ENCODE measurements at regions not wholly inside any gene's neighbourhood (a gene's known extent, or its start where the extent isn't known, plus 50 kb on each side); places are given as distances from the start of the nearest gene placed in this dataset.

DNA sequence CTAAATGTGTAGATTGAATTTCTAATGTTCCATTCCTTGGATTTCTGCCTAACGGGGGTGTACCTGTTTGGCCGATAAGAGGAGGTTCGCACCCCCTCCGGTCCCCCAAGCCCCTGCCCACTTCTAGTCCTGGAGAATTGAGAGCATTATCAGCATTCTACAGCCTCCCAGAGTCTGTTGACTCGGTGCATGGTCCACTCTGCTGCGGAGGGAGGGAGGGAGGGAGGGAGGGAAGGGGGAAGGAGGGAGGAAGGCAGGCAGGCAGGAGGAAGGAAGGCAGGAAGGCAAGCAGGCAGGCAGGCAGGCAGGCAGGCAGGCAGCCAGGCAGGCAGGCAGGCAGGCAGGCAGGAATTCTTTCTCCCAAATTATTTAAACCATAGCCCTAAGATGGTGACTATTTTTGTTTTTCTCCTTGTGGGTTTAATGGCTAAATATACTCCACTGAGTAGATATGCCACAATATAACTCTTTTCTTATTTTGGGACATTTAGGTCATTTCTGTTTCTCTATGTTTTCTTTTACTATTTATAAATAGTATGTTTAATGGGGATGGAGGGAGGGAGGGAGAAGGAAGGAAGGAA, 69.5 kb upstream of the CHST15 start:
- H4K91ac ChIP-seq (ENCODE audit: low read depth, low read length) = no peak overlapping the region
- no peak overlapping the region for H3K4me2 ChIP-seq (ENCODE audit: low read length)
- no peaks in the 10 kb centered on the region for H3K79me2 ChIP-seq (ENCODE audit: control insufficient read depth, insufficient read depth, low read length, poor library complexity)
- no peak overlapping the region for H3K27ac ChIP-seq (ENCODE audit: low read depth, low read length)
- no peak overlapping the region for H3K4me3 ChIP-seq (ENCODE audit: low read depth, low read length)
- H3K9ac ChIP-seq (ENCODE audit: low read length) = no peak overlapping the region
- peaks cover 4% of the 10 kb centered on the region for H3K27me3 ChIP-seq (ENCODE audit: insufficient read depth, low read length)
- no peak overlapping the region for H2BK12ac ChIP-seq (ENCODE audit: low read length)
- no peaks in the 10 kb centered on the region for H3K36me3 ChIP-seq (ENCODE audit: control insufficient read depth in 1 of 2, insufficient read depth in 2 of 2, low read length in 2 of 2)
- H3K4ac ChIP-seq (ENCODE audit: low read depth, low read length) = no peak overlapping the region
- H3K9me3 ChIP-seq (ENCODE audit: insufficient read depth, low read depth, low read length) = peaks cover 3% of the 10 kb centered on the region
- peaks cover 0 to 3% of the 10 kb centered on the region in 2 experiments for H3K4me1 ChIP-seq (ENCODE audit: control insufficient read depth in 1 of 2, insufficient read depth in 2 of 2, low read length in 2 of 2)
- no peaks in the 10 kb centered on the region for H3K79me1 ChIP-seq (ENCODE audit: low read length)
- DNase-seq = no peak
- H3K14ac ChIP-seq (ENCODE audit: low read length) = no peak overlapping the region
- H2BK5ac ChIP-seq (ENCODE audit: low read depth, low read length, poor library complexity) = no peak overlapping the region
- H4K12ac ChIP-seq (ENCODE audit: low read depth, low read length) = no peak overlapping the region
- H4K8ac ChIP-seq (ENCODE audit: low read depth, low read length) = no peak overlapping the region
- no peak overlapping the region for H2AK5ac ChIP-seq (ENCODE audit: low read length)
- no peak overlapping the region for H2BK120ac ChIP-seq (ENCODE audit: insufficient read depth, low read length, poor library complexity)
- H3K18ac ChIP-seq (ENCODE audit: low read length) = no peak overlapping the region
- no peak overlapping the region for H3K23ac ChIP-seq (ENCODE audit: low read length)
- no peak overlapping the region for H2AFZ ChIP-seq (ENCODE audit: insufficient read depth, low read length, poor library complexity)
- no CpG with 5 or more reads among the region's 6 CpGs for WGBS (ENCODE audit: extremely low coverage, insufficient coverage, insufficient read length)

DNA sequence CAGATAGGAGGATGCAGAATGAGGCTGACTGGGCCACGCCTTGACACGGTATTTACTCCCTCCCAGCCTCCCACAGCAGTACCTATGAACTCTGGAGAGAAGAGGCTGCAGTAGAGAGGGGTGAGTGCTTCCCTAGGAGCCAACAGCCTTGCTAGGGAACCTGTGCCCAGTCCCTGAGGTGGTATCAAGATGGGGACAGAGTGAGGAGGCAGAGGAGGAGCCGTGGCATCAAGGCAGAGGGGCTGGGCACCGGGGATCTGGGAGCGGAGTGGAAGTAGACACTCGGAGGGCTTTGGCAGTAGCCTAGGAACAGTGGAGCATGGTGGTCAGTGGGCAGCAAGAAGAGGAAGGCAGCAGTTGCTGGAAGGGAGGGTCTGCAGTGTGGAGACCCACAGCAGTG, 68.7 kb upstream of the CHST15 start:
- Histone ChIP-seq H3K14ac (ENCODE audit: low read length) (no peak overlapping the region), H3K9me3 (ENCODE audit: insufficient read depth, low read depth, low read length) (peaks cover 3% of the 10 kb centered on the region), H3K4me1 (ENCODE audit: control insufficient read depth in 1 of 2, insufficient read depth in 2 of 2, low read length in 2 of 2) (peaks cover 0 to 6% of the 10 kb centered on the region in 2 experiments), H3K4me3 (ENCODE audit: low read depth, low read length) (no peak overlapping the region), H3K27me3 (ENCODE audit: insufficient read depth, low read length) (peaks cover 4% of the 10 kb centered on the region), H3K18ac (ENCODE audit: low read length) (no peak overlapping the region), H3K23ac (ENCODE audit: low read length) (no peak overlapping the region), H2AFZ (ENCODE audit: insufficient read depth, low read length, poor library complexity) (no peak overlapping the region), H2BK5ac (ENCODE audit: low read depth, low read length, poor library complexity) (no peak overlapping the region), H2BK12ac (ENCODE audit: low read length) (no peak overlapping the region), H4K8ac (ENCODE audit: low read depth, low read length) (no peak overlapping the region), H3K4me2 (ENCODE audit: low read length) (no peak overlapping the region), H3K36me3 (ENCODE audit: control insufficient read depth in 1 of 2, insufficient read depth in 2 of 2, low read length in 2 of 2) (no peaks in the 10 kb centered on the region), H4K91ac (ENCODE audit: low read depth, low read length) (no peak overlapping the region), H3K79me1 (ENCODE audit: low read length) (no peaks in the 10 kb centered on the region), H2BK120ac (ENCODE audit: insufficient read depth, low read length, poor library complexity) (no peak overlapping the region), H3K9ac (ENCODE audit: low read length) (no peak overlapping the region), H2AK5ac (ENCODE audit: low read length) (no peak overlapping the region), H3K4ac (ENCODE audit: low read depth, low read length) (no peak overlapping the region), H4K12ac (ENCODE audit: low read depth, low read length) (no peak overlapping the region), H3K79me2 (ENCODE audit: control insufficient read depth, insufficient read depth, low read length, poor library complexity) (no peaks in the 10 kb centered on the region), H3K27ac (ENCODE audit: low read depth, low read length) (no peak overlapping the region)
- no peak for DNase-seq
- WGBS (ENCODE audit: extremely low coverage, insufficient coverage, insufficient read length) = no CpG with 5 or more reads among the region's 6 CpGs

DNA sequence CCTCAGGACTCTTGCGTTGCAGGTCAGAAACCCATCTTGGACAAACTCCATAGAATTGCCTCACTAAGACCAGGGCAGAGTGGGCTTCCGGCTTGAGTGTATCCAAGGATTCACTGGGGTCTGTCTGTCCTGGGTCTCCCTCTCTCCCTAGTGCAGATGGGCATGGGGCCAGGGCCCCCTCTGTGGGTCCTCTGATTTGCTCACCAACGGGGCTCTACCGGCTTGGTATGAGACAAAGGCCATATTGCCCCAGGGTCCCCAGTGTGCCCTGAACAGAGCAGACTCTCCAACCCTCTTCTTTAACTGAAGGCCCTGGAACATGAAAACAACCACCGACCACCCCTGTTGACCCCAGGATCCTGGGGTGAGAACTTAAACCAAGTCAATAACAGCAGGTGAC, 68.2 kb upstream of the CHST15 start:
- no peak overlapping the region for H3K4me2 ChIP-seq (ENCODE audit: low read length)
- H3K36me3 ChIP-seq (ENCODE audit: control insufficient read depth in 1 of 2, insufficient read depth in 2 of 2, low read length in 2 of 2) = no peaks in the 10 kb centered on the region
- no peak overlapping the region for H4K91ac ChIP-seq (ENCODE audit: low read depth, low read length)
- no peak overlapping the region for H3K4me3 ChIP-seq (ENCODE audit: low read depth, low read length)
- H2BK5ac ChIP-seq (ENCODE audit: low read depth, low read length, poor library complexity) = no peak overlapping the region
- no CpG with 5 or more reads among the region's 5 CpGs for WGBS (ENCODE audit: extremely low coverage, insufficient coverage, insufficient read length)
- peaks cover 3% of the 10 kb centered on the region for H3K9me3 ChIP-seq (ENCODE audit: insufficient read depth, low read depth, low read length)
- H3K14ac ChIP-seq (ENCODE audit: low read length) = no peak overlapping the region
- H3K79me1 ChIP-seq (ENCODE audit: low read length) = no peaks in the 10 kb centered on the region
- no peaks in the 10 kb centered on the region for H3K79me2 ChIP-seq (ENCODE audit: control insufficient read depth, insufficient read depth, low read length, poor library complexity)
- no peak overlapping the region for H3K4ac ChIP-seq (ENCODE audit: low read depth, low read length)
- no peak overlapping the region for H3K9ac ChIP-seq (ENCODE audit: low read length)
- H4K12ac ChIP-seq (ENCODE audit: low read depth, low read length) = no peak overlapping the region
- peaks cover 4% of the 10 kb centered on the region for H3K27me3 ChIP-seq (ENCODE audit: insufficient read depth, low read length)
- no peak for DNase-seq
- H2AFZ ChIP-seq (ENCODE audit: insufficient read depth, low read length, poor library complexity) = no peak overlapping the region
- no peak overlapping the region for H2AK5ac ChIP-seq (ENCODE audit: low read length)
- H3K4me1 ChIP-seq (ENCODE audit: control insufficient read depth in 1 of 2, insufficient read depth in 2 of 2, low read length in 2 of 2) = peaks cover 0 to 11% of the 10 kb centered on the region in 2 experiments
- no peak overlapping the region for H3K23ac ChIP-seq (ENCODE audit: low read length)
- H4K8ac ChIP-seq (ENCODE audit: low read depth, low read length) = no peak overlapping the region
- no peak overlapping the region for H3K27ac ChIP-seq (ENCODE audit: low read depth, low read length)
- no peak overlapping the region for H2BK120ac ChIP-seq (ENCODE audit: insufficient read depth, low read length, poor library complexity)
- H2BK12ac ChIP-seq (ENCODE audit: low read length) = no peak overlapping the region
- H3K18ac ChIP-seq (ENCODE audit: low read length) = no peak overlapping the region

DNA sequence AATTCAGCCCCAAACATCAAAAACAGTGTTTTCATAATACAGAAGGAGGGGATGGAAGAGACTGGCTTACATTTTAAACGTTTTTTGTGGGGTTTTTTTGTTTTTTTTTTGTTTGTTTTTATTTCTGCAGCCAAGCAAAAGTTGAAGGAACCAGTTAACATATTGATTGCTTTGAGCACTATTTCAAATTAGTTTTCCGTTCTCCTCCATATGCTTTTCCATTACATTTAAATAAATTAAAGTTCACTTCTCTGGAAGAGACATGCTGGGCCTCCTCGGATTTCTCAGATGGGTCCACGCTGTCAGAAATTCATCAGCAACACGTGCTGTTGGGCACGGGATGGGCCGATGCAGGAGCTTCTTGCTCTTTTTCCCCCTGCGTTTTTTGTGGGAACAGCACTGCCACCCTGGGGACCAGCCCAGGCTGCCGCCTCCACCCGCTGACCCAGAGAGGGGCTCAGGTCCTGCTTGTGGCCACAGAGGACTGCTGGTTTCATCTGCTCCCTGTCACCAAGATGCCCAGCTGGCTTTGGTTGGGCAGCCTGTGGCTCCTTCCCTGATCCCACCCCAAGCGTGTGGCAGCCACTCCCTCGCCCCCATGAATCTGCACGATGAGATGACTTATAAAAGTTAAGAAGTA, 67.7 kb upstream of the CHST15 start:
- no peak overlapping the region for H3K4me2 ChIP-seq (ENCODE audit: low read length)
- no peak overlapping the region for H3K9ac ChIP-seq (ENCODE audit: low read length)
- H3K79me1 ChIP-seq (ENCODE audit: low read length) = peaks cover under 1% of the 10 kb centered on the region
- H4K12ac ChIP-seq (ENCODE audit: low read depth, low read length) = no peak overlapping the region
- no CpG with 5 or more reads among the region's 13 CpGs for WGBS (ENCODE audit: extremely low coverage, insufficient coverage, insufficient read length)
- peaks cover 3% of the 10 kb centered on the region for H3K9me3 ChIP-seq (ENCODE audit: insufficient read depth, low read depth, low read length)
- no peak overlapping the region for H2AK5ac ChIP-seq (ENCODE audit: low read length)
- no peak overlapping the region for H3K23ac ChIP-seq (ENCODE audit: low read length)
- no peak overlapping the region for H3K18ac ChIP-seq (ENCODE audit: low read length)
- H4K91ac ChIP-seq (ENCODE audit: low read depth, low read length) = no peak overlapping the region
- no peak overlapping the region for H2AFZ ChIP-seq (ENCODE audit: insufficient read depth, low read length, poor library complexity)
- H3K4me1 ChIP-seq (ENCODE audit: control insufficient read depth in 1 of 2, insufficient read depth in 2 of 2, low read length in 2 of 2) = peaks cover 1 to 15% of the 10 kb centered on the region in 2 experiments
- H3K14ac ChIP-seq (ENCODE audit: low read length) = no peak overlapping the region
- H3K4ac ChIP-seq (ENCODE audit: low read depth, low read length) = no peak overlapping the region
- no peak overlapping the region for H2BK5ac ChIP-seq (ENCODE audit: low read depth, low read length, poor library complexity)
- no peak overlapping the region for H3K27ac ChIP-seq (ENCODE audit: low read depth, low read length)
- DNase-seq = no peak
- no peak overlapping the region for H2BK12ac ChIP-seq (ENCODE audit: low read length)
- no peaks in the 10 kb centered on the region for H3K79me2 ChIP-seq (ENCODE audit: control insufficient read depth, insufficient read depth, low read length, poor library complexity)
- H2BK120ac ChIP-seq (ENCODE audit: insufficient read depth, low read length, poor library complexity) = no peak overlapping the region
- H3K4me3 ChIP-seq (ENCODE audit: low read depth, low read length) = no peak overlapping the region
- no peaks in the 10 kb centered on the region for H3K36me3 ChIP-seq (ENCODE audit: control insufficient read depth in 1 of 2, insufficient read depth in 2 of 2, low read length in 2 of 2)
- H4K8ac ChIP-seq (ENCODE audit: low read depth, low read length) = no peak overlapping the region
- peaks cover 4% of the 10 kb centered on the region for H3K27me3 ChIP-seq (ENCODE audit: insufficient read depth, low read length)
